ENCODE measurements at regions not wholly inside any gene's neighbourhood (a gene's known extent, or its start where the extent isn't known, plus 50 kb on each side); places are given as distances from the start of the nearest gene placed in this dataset.
"Not testable (repeated sequence)": the region's sequence is repeated elsewhere in the genome, so short reads cannot be mapped to it uniquely, and the experiment has no call there.

DNA sequence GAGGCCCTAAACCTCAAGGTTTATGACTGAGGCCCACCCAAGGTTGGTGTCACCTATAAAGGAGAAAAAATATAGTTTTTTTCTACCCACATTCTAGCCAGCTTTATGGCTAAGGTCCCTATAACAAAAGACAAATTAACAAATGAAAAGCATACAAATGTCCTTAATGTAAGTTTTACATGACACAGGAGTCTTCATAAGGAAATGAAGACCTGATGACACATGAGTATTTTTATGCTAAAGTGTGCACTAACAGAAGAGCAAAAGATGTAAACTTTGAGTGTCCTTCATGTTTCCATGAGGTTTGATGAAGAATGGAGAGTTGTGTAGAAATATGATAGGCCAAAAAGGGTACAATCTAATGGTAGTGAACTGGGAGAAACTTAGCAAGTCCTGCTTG, 114.7 kb upstream of the INTU start:
- no peak for DNase-seq
- Histone ChIP-seq H3K27me3 (ENCODE audit: insufficient read depth, low read depth, severe bottlenecking) (no peaks in the 10 kb centered on the region), H3K36me3 (no peaks in the 10 kb centered on the region), H3K9me3 (ENCODE audit: severe bottlenecking) (no peaks in the 10 kb centered on the region), H3K27ac (no peak overlapping the region), H3K4me3 (ENCODE audit: low read depth, low read length) (no peak overlapping the region)
- TF ChIP-seq, protein P1, sequence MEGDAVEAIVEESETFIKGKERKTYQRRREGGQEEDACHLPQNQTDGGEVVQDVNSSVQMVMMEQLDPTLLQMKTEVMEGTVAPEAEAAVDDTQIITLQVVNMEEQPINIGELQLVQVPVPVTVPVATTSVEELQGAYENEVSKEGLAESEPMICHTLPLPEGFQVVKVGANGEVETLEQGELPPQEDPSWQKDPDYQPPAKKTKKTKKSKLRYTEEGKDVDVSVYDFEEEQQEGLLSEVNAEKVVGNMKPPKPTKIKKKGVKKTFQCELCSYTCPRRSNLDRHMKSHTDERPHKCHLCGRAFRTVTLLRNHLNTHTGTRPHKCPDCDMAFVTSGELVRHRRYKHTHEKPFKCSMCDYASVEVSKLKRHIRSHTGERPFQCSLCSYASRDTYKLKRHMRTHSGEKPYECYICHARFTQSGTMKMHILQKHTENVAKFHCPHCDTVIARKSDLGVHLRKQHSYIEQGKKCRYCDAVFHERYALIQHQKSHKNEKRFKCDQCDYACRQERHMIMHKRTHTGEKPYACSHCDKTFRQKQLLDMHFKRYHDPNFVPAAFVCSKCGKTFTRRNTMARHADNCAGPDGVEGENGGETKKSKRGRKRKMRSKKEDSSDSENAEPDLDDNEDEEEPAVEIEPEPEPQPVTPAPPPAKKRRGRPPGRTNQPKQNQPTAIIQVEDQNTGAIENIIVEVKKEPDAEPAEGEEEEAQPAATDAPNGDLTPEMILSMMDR (IDR thresholded peaks at IDR 0.05; ENCODE audit: low read depth, low read length), result no peak

DNA sequence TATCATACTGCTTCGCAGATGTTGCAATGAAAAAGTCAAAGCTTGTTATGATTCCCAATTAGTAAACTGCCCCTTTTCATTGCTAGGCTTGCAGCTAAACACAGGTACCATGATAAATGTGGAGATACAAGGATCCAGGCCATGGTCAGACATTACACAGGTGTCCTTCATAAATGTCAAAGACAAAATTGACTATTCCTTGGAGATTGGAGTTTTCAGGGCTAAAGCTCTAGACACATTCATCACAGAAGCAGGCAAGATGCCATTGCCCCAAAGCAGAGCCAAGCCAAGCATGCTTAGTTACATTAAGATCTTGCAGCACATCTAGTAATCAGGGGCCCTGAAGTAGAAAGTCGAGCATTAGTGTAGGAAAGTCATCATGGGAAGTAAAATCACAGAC, 111.3 kb upstream of the INTU start:
- TF ChIP-seq, protein P1 (IDR thresholded peaks at IDR 0.05; ENCODE audit: low read depth, low read length), result no peak
- H3K27ac ChIP-seq, result no peak overlapping the region
- H3K36me3 ChIP-seq, result no peaks in the 10 kb centered on the region
- H3K27me3 ChIP-seq (ENCODE audit: insufficient read depth, low read depth, severe bottlenecking), result no peaks in the 10 kb centered on the region
- DNase-seq, result no peak
- H3K9me3 ChIP-seq (ENCODE audit: severe bottlenecking), result no peaks in the 10 kb centered on the region
- H3K4me3 ChIP-seq (ENCODE audit: low read depth, low read length), result no peak overlapping the region

DNA sequence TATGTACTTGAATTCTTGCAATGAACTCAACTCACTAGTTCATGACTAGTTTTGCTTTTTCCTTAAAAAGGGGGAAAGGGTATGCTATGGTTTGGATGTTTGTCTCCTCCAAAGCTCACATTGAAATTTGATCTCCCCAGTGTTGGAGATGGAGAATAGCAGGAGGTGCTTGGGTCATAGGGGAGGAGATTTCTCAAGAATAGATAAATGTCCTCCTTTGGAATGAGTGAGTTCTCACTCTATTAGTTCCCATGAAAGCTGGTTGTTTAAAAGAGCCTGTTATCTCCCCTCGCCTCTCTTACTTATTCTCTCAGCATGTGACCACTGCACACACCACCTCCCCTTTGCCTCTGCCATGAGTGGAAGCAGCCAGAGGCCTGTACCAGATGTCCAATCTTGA, 109.4 kb upstream of the INTU start:
- Histone ChIP-seq H3K36me3 (no peaks in the 10 kb centered on the region), H3K9me3 (ENCODE audit: severe bottlenecking) (no peaks in the 10 kb centered on the region), H3K4me3 (ENCODE audit: low read depth, low read length) (no peak overlapping the region), H3K27ac (no peak overlapping the region), H3K27me3 (ENCODE audit: insufficient read depth, low read depth, severe bottlenecking) (no peaks in the 10 kb centered on the region)
- TF ChIP-seq, protein P1 (IDR thresholded peaks at IDR 0.05; ENCODE audit: low read depth, low read length), result no peak
- DNase-seq, result no peak

DNA sequence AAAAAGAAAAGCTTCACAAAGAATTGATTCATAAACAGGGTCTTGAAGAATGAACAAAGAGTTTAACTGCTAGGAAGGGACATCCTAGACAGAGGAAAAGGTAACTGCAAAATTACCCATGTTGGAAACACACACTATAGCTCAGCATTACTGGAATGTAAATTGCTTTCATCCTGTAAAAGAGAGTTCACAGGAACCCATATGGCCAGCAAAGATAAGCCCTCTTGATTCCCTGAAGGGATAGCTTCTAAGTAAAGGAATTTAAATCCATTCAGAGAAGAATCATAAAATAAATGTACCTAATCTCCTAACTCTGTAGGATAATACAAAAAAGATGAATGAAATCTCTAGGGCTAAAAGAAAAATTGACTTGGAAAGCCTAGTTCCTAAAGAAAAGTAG, 107.1 kb upstream of the INTU start:
- Histone ChIP-seq H3K9me3 (ENCODE audit: severe bottlenecking) (no peaks in the 10 kb centered on the region), H3K36me3 (no peaks in the 10 kb centered on the region), H3K27ac (no peak overlapping the region), H3K27me3 (ENCODE audit: insufficient read depth, low read depth, severe bottlenecking) (no peaks in the 10 kb centered on the region), H3K4me3 (ENCODE audit: low read depth, low read length) (no peak overlapping the region)
- TF ChIP-seq, protein P1 (IDR thresholded peaks at IDR 0.05; ENCODE audit: low read depth, low read length), result no peak
- DNase-seq, result no peak

DNA sequence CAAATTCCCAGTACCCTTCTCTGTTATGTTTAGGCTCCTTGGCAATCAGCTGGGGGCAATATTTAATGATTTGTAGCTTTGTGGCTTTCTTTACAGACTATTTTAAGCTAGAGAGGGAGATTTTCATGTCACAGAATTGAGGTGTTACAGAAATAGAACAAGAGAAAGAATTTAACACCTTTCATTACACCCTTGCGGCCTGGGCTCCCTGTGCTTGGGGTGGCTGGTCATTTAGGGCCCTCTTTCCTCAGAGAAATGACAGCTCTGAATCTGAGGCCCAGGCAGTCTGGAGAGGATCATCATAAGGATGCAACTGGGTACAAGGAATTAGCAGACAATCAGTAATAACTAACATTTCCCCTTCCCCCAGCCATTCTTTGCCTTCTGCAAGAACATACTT, 104.5 kb upstream of the INTU start:
- Histone ChIP-seq H3K9me3 (ENCODE audit: severe bottlenecking) (no peaks in the 10 kb centered on the region), H3K36me3 (no peaks in the 10 kb centered on the region), H3K27me3 (ENCODE audit: insufficient read depth, low read depth, severe bottlenecking) (no peaks in the 10 kb centered on the region), H3K27ac (no peak overlapping the region), H3K4me3 (ENCODE audit: low read depth, low read length) (no peak overlapping the region)
- DNase-seq, result no peak
- TF ChIP-seq, protein P1 (IDR thresholded peaks at IDR 0.05; ENCODE audit: low read depth, low read length), result no peak

DNA sequence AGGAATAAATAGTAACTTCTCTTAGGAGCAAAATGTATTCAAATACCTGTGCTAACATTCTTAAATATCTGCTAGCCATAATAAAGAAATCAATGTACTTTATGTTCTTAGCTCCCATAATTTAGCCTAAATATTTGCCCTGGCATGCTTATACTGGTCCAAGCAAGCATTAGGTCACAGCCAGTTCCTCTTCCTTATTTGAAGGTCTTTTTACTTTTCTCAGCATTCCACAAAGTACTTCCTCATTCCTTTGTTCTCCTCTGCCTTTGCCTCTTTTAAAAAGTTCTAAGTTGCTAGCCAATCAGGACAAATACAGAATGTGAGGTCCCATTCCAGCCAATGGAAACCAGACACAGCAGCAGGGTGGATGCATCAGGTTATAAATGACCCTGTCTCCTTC, 102.9 kb upstream of the INTU start:
- not testable (repeated sequence) for H3K9me3 ChIP-seq (ENCODE audit: severe bottlenecking); H3K27ac ChIP-seq; DNase-seq; H3K27me3 ChIP-seq (ENCODE audit: insufficient read depth, low read depth, severe bottlenecking); H3K36me3 ChIP-seq; H3K4me3 ChIP-seq (ENCODE audit: low read depth, low read length)
